Right lobe of liver (tissue), 6 donors: ENCODE measurements at regions not wholly inside any gene's neighbourhood (a gene's known extent, or its start where the extent isn't known, plus 50 kb on each side); places are given as distances from the start of the nearest gene placed in this dataset.

Experiments used
- ATAC-seq, 4 donors: fragments of 200-7000 bp; cut with Tn5 transposase; one replicate each; pipeline ENCODE4 v1.9.1; 2020; ENCODE audit warnings: mild to moderate bottlenecking in 4 of 4, moderate library complexity in 4 of 4
- DNase-seq, 3 donors: peaks; one replicate each; pipeline ENCODE4 v3.0.0-alpha.2; 2020
- H3K27ac ChIP-seq, 3 donors: fragments of 200-600 bp; one replicate each; pipeline ENCODE4 v1.8.0; 2022
- H3K27me3 ChIP-seq, 2 donors: fragments of 200-600 bp; one replicate each; pipeline ENCODE4 v1.8.0; 2022
- H3K36me3 ChIP-seq, 4 donors: fragments of 200-600 bp; sonication (generic) in 1 of 4; one replicate each; pipeline versions ENCODE4 v1.5.1 to v1.8.0; 2017 to 2022; ENCODE audit warnings: control low read depth in 1 of 4
- H3K4me1 ChIP-seq, 4 donors: fragments of 200-600 bp; sonication (generic) in 1 of 4; one replicate each; pipeline versions ENCODE4 v1.5.1 to v1.8.0; 2017 to 2022; ENCODE audit warnings: control low read depth in 1 of 4
- H3K4me3 ChIP-seq, 3 donors: fragments of 200-600 bp; one replicate each; pipeline ENCODE4 v1.8.0; 2022
- H3K9me3 ChIP-seq, 4 donors: fragments of 200-600 bp; sonication (generic) in 1 of 4; one replicate each; pipeline versions ENCODE4 v1.5.1 to v1.8.0; 2017 to 2022; ENCODE audit warnings: control low read depth in 1 of 4
- POLR2A ChIP-seq: fragments of 450-650 bp; IDR thresholded peaks from one replicate; pipeline ENCODE4 v1.6.1; 2017; ENCODE audit warnings: antibody characterized with exemption, mild to moderate bottlenecking
- WGBS: methylation state at CpG from one replicate; pipeline ENCODE4 v1.1.6; 2018; ENCODE audit warnings: low coverage, low lambda C conversion rate; ENCODE audit not compliant: insufficient coverage; ENCODE audit errors: missing lambda C conversion rate; 5-methylcytosine and 5-hydroxymethylcytosine counted together
- intact Hi-C, 2 donors: fragments of 100-400 bp; cut with DNase I; formaldehyde crosslinking; loops; one replicate each; pipeline versions ENCODE4 v1.11.2 to v1.14.1; 2022
- TF ChIP-seq, protein P1 (sequence below), 4 donors: fragments of 200-600 bp in 3 of 4; fragments of 450-650 bp in 1 of 4; IDR thresholded peaks; one replicate each; pipeline versions ENCODE4 v1.5.1 to v1.8.0; 2016 to 2022; ENCODE audit warnings: antibody characterized with exemption in 4 of 4, mild to moderate bottlenecking in 2 of 4
- donor health status: DM: no; HTN: yes; CAD: no.
- donor health status: DM: no; HTN: no; CAD: no.
- donor health status: DM: no; HTN: no; CAD: no.
- donor health status: DM: no; HTN: yes; CAD: no.
- donor health status: DM: no; HTN: yes; CAD: no.

DNA sequence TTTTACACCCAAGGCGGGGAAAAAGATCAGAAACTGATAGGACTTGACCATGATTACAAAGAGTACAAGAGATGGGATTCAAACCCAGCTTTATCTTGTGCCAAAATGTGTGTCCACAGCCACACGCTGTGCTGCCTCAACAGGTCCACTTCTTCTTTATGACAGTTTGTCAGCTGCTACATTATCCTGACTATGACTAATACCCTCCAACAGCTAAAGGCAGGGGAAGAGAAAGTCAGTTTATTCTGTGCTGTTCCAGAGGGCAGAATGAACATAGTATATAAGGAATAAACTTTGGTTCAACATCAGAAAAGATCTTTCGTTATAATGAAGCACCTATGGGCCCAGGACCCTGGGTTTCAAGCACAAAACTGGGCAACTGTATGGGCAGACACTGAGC is 668.2 kb upstream of the TENM4 start:
- Histone ChIP-seq H3K4me1 (no peaks in the 10 kb centered on the region), H3K27ac (no peak overlapping the region), H3K9me3 (no peaks in the 10 kb centered on the region), H3K27me3 (no peaks in the 10 kb centered on the region), H3K36me3 (no peaks in the 10 kb centered on the region), H3K4me3 (no peak overlapping the region)
- WGBS: 50% methylated on average over 3 of the region's 3 CpGs
- ATAC-seq (no peak), DNase-seq (no peak)
- TF ChIP-seq, protein P1, sequence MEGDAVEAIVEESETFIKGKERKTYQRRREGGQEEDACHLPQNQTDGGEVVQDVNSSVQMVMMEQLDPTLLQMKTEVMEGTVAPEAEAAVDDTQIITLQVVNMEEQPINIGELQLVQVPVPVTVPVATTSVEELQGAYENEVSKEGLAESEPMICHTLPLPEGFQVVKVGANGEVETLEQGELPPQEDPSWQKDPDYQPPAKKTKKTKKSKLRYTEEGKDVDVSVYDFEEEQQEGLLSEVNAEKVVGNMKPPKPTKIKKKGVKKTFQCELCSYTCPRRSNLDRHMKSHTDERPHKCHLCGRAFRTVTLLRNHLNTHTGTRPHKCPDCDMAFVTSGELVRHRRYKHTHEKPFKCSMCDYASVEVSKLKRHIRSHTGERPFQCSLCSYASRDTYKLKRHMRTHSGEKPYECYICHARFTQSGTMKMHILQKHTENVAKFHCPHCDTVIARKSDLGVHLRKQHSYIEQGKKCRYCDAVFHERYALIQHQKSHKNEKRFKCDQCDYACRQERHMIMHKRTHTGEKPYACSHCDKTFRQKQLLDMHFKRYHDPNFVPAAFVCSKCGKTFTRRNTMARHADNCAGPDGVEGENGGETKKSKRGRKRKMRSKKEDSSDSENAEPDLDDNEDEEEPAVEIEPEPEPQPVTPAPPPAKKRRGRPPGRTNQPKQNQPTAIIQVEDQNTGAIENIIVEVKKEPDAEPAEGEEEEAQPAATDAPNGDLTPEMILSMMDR (IDR thresholded peaks at IDR 0.05): no peak
- no peak for TF ChIP-seq POLR2A
- intact Hi-C loops: no loop called here

DNA sequence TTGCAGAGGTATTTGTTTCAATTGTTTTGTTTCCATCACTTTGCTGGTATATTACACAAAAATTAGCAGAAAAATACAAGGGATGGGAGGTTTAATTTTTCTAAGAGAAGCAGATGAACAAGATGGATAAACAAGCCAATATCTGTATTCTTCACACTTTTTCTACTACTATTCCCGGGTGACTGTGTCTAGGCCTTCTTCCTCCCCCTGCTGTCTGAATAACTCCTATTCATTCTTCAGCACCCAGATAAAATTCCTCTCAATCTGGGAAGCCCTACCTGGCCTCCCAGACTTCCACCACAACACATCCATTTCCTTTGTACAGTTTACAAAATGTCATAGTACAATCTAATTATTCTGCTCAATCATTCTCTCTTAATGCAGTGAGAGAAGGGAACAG is 666.6 kb upstream of the TENM4 start:
- TF ChIP-seq, protein P1 (IDR thresholded peaks at IDR 0.05): no peak
- no peak for TF ChIP-seq POLR2A
- DNase-seq (no peak), ATAC-seq (no peak)
- no peaks in the 10 kb centered on the region for H3K9me3 ChIP-seq
- H3K36me3 ChIP-seq: no peaks in the 10 kb centered on the region
- WGBS: 67% methylated on average over 1 of the region's 1 CpG
- intact Hi-C loops: no loop called here
- no peaks in the 10 kb centered on the region for H3K27me3 ChIP-seq
- H3K27ac ChIP-seq: no peak overlapping the region
- H3K4me3 ChIP-seq: no peak overlapping the region
- H3K4me1 ChIP-seq: no peaks in the 10 kb centered on the region

- Histone ChIP-seq H3K4me3 (no peak overlapping the region), H3K36me3 (no peaks in the 10 kb centered on the region), H3K27me3 (no peaks in the 10 kb centered on the region), H3K27ac (no peak overlapping the region), H3K9me3 (no peaks in the 10 kb centered on the region), H3K4me1 (no peaks in the 10 kb centered on the region)
- DNase-seq (no peak), ATAC-seq (no peak)
- intact Hi-C loops: no loop called here
- TF ChIP-seq, protein P1 (IDR thresholded peaks at IDR 0.05): no peak
- WGBS: 41% methylated on average over 4 of the region's 4 CpGs
These were observed 663.4 kb upstream of the TENM4 start for GRCh38 chr11:80104191-80104590.

- no peaks in the 10 kb centered on the region for H3K36me3 ChIP-seq
- DNase-seq (no peak), ATAC-seq (no peak)
- WGBS: 47% methylated on average over 3 of the region's 4 CpGs
- no peak overlapping the region for H3K27ac ChIP-seq
- no peak for TF ChIP-seq POLR2A
- intact Hi-C loops: no loop called here
- H3K4me1 ChIP-seq: no peaks in the 10 kb centered on the region
- H3K4me3 ChIP-seq: no peak overlapping the region
- no peaks in the 10 kb centered on the region for H3K27me3 ChIP-seq
- H3K9me3 ChIP-seq: no peaks in the 10 kb centered on the region
These were observed 662.5 kb upstream of the TENM4 start for GRCh38 chr11:80103142-80103859.

DNA sequence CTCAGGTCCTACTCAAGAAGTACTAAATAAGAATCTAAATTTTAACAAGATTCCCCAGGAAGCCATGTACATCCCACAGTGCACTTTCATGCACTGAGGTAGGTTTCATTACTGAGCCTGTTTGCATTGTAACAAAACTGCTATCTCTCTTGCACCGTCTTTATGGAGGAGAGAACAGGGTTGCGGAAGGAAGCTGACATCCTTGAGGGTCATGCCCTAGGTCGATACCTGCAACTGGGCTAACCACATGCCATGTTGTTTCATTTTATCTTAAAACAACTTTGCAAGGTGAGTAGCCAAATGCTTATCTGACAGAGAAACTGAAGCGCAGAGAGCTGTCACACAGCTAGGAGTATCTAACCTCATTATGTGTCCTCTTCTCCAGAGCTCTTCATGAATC is 656.3 kb upstream of the TENM4 start:
- no peak for ATAC-seq
- Histone ChIP-seq H3K36me3 (no peaks in the 10 kb centered on the region), H3K27me3 (no peaks in the 10 kb centered on the region), H3K9me3 (no peaks in the 10 kb centered on the region), H3K27ac (no peak overlapping the region), H3K4me1 (no peaks in the 10 kb centered on the region), H3K4me3 (no peak overlapping the region)
- intact Hi-C loops: no loop called here
- no peak for DNase-seq
- 34% methylated on average over 4 of the region's 4 CpGs for WGBS
- TF ChIP-seq POLR2A: no peak
- TF ChIP-seq, protein P1 (IDR thresholded peaks at IDR 0.05): no peak
